Vagina (tissue), 2 donors: ENCODE measurements at regions not wholly inside any gene's neighbourhood (a gene's known extent, or its start where the extent isn't known, plus 50 kb on each side); places are given as distances from the start of the nearest gene placed in this dataset.
"Not testable (repeated sequence)": the region's sequence is repeated elsewhere in the genome, so short reads cannot be mapped to it uniquely, and the experiment has no call there.

Experiments used
- CTCF ChIP-seq, 3 experiments: fragments of 450-650 bp in 2 of 3; fragments of 200-600 bp in 1 of 3; sonication (generic) in 1 of 3; IDR thresholded peaks; one replicate each; pipeline ENCODE4 v1.5.1; 2017 to 2019; ENCODE audit warnings: antibody characterized with exemption in 3 of 3, mild to moderate bottlenecking in 2 of 3, moderate library complexity in 2 of 3
- POLR2A ChIP-seq, 2 donors: fragments of 450-650 bp; IDR thresholded peaks; one replicate each; pipeline ENCODE4 v1.6.1; 2017; ENCODE audit warnings: antibody characterized with exemption in 2 of 2, mild to moderate bottlenecking in 2 of 2, moderate library complexity in 2 of 2

DNA sequence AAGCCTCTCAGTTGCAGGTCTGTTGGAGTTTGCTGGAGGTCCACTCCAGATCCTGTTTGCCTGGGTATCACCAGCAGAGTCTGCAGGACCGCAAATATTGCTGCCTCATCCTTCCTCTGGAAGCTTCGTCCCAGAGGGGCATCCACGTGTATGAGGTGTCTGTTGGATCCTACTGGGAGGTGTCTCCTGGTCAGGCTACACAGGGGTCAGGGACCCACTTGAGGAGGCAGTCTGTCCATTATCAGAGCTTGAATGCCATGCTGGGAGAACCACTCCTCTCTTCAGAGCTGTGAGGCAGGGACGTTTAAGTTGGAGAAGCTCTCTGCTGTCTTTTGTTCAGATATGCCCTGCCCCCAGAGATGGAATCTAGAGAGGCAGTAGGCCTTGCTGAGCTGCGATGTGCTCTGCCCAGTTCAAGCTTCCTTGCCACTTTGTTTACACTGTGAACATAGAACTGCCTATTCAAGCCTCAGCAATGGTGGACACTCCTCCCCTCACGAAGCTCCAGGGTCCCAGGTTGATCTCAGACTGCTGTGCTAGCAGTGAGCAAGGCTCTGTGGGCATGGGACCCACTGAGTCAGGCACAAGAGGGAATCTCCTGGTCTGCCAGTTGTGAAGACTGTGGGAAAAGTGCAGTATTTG is 81.1 kb downstream of the ATP23 start:
- TF ChIP-seq POLR2A, CTCF (IDR thresholded peaks at IDR 0.05): not testable (repeated sequence)
